HL-60 (cell line): ENCODE measurements at regions not wholly inside any gene's neighbourhood (a gene's known extent, or its start where the extent isn't known, plus 50 kb on each side); places are given as distances from the start of the nearest gene placed in this dataset.

ENCODE experiments used
- DNase-seq, 2 experiments: peaks; one replicate each; pipeline ENCODE4 v3.0.0-alpha.2; 2010 to 2020; ENCODE audit warnings: low read depth in 1 of 2, low spot score in 1 of 2
- H3K27ac ChIP-seq: fragments of 250-450 bp; sonication (Bioruptor Pico); replicated peaks from 2 replicates; pipeline ENCODE4 v1.5.1; 2020; ENCODE audit warnings: mild to moderate bottlenecking, moderate library complexity
- H3K27me3 ChIP-seq: fragments of 250-450 bp; sonication (Bioruptor Pico); 2 replicates; pipeline ENCODE4 v1.5.1; 2021; ENCODE audit warnings: mild to moderate bottlenecking, moderate library complexity; ENCODE audit not compliant: insufficient read depth, poor library complexity, severe bottlenecking
- H3K4me3 ChIP-seq: replicated peaks from 2 replicates; pipeline ENCODE4 v1.5.1; 2011; ENCODE audit warnings: mild to moderate bottlenecking, control low read depth, low read length; ENCODE audit not compliant: insufficient read depth
- CTCF ChIP-seq: IDR thresholded peaks from one replicate; pipeline ENCODE4 v1.5.1; 2011; ENCODE audit warnings: low read length, control low read depth, inconsistent platforms; ENCODE audit not compliant: insufficient read depth
- GABPA ChIP-seq: IDR thresholded peaks from 2 replicates; pipeline ENCODE4 v1.6.1; 2012; ENCODE audit warnings: low read depth
- POLR2AphosphoS5 ChIP-seq: IDR thresholded peaks from 2 replicates; pipeline ENCODE4 v1.6.1; 2012; ENCODE audit warnings: low read depth
- SPI1 ChIP-seq: IDR thresholded peaks from 2 replicates; pipeline ENCODE4 v1.6.1; 2012; ENCODE audit warnings: low read depth, mild to moderate bottlenecking, borderline replicate concordance
- TF ChIP-seq, protein P1 (sequence below): IDR thresholded peaks from 2 replicates; pipeline ENCODE4 v1.6.1; 2012; ENCODE audit warnings: low read depth; ENCODE audit not compliant: insufficient replicate concordance

DNA sequence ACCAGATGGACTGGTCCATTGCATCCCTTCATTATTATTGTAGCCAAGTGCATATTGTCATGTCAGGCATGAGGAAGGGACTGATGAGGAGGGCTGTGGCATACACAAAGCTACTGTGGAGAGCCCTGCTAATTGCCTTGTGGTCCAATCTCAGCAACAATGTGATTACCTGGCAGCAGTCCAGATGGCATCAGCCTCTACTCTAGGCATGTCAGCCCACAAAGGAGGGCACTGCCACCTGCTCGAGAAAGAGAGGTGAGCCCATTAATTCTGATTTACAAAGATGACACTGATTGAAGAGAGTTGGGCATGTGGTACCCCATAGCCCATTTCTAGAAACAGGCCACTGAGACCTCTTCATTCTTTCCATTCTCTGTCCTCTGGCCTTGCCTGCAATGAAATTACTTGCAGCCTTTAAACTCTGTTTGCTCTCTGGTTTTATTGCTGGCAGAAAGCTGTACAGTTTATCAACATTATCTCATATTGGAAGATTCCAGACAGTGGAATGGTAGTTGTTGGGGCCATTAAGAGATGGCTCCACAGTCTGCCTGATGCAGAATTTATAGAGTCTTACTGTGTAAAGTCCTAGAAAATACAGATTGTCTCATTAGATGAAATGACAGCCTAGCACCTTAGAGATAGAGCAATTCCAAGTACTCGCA is 307.7 kb downstream of the ARPP21 start:
- H3K4me3 ChIP-seq, result no peak overlapping the region

DNA sequence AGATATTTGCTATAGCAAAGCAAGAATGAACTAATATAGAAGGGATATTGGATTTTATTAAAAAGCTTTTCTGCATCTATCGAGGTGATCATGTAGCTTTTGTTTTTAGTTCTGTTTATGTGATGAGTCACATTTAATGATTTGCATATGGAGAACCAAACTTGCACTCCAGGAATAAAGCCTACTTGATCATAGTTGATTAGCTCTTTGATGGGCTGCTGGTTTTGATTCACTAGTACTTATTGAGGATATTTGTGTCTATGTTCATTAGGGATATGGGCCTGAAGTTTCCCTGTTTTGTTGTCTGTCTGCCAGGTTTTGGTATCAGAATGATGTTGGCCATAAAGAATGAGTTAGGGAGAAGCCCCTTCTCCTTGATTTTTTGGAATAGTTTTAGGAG is 310.7 kb downstream of the ARPP21 start:
- Histone ChIP-seq H3K4me3 (no peak overlapping the region), H3K27ac (no peak overlapping the region), H3K27me3 (no peaks in the 10 kb centered on the region)
- TF ChIP-seq CTCF, result no peak
- TF ChIP-seq SPI1, result no peak
- TF ChIP-seq GABPA, result no peak
- TF ChIP-seq POLR2AphosphoS5, result no peak
- TF ChIP-seq, protein P1, sequence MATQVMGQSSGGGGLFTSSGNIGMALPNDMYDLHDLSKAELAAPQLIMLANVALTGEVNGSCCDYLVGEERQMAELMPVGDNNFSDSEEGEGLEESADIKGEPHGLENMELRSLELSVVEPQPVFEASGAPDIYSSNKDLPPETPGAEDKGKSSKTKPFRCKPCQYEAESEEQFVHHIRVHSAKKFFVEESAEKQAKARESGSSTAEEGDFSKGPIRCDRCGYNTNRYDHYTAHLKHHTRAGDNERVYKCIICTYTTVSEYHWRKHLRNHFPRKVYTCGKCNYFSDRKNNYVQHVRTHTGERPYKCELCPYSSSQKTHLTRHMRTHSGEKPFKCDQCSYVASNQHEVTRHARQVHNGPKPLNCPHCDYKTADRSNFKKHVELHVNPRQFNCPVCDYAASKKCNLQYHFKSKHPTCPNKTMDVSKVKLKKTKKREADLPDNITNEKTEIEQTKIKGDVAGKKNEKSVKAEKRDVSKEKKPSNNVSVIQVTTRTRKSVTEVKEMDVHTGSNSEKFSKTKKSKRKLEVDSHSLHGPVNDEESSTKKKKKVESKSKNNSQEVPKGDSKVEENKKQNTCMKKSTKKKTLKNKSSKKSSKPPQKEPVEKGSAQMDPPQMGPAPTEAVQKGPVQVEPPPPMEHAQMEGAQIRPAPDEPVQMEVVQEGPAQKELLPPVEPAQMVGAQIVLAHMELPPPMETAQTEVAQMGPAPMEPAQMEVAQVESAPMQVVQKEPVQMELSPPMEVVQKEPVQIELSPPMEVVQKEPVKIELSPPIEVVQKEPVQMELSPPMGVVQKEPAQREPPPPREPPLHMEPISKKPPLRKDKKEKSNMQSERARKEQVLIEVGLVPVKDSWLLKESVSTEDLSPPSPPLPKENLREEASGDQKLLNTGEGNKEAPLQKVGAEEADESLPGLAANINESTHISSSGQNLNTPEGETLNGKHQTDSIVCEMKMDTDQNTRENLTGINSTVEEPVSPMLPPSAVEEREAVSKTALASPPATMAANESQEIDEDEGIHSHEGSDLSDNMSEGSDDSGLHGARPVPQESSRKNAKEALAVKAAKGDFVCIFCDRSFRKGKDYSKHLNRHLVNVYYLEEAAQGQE, result no peak
- no peak for DNase-seq

More for the DNA sequence above, 307.7 kb downstream of the ARPP21 start:
- no peak for TF ChIP-seq POLR2AphosphoS5
- DNase-seq, result no peak
- no peak overlapping the region for H3K27ac ChIP-seq
- no peaks in the 10 kb centered on the region for H3K27me3 ChIP-seq

DNA sequence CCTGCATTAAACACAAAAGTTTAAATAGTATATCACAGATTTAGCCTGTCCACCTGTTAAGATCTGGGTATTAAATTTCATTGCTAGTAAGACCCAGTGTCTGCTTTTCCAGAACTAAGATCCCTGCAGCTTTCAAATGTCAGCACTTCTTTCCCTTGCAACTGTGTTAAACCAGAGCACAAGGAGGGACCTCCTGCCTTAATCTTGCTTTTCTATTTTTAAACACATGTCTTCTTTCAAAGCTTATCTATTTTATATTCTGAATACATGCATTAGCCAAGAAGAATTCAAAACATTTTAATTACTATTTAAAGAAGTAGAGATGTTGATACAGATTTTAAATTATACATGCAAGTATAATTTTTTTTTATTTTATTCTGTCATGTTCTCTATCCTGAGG is 315.1 kb downstream of the ARPP21 start:
- DNase-seq, result no peak
- no peaks in the 10 kb centered on the region for H3K27me3 ChIP-seq
- TF ChIP-seq SPI1 (no peak), POLR2AphosphoS5 (no peak), GABPA (no peak), CTCF (no peak)
- TF ChIP-seq, protein P1, result no peak
- no peak overlapping the region for H3K27ac ChIP-seq
- no peak overlapping the region for H3K4me3 ChIP-seq

DNA sequence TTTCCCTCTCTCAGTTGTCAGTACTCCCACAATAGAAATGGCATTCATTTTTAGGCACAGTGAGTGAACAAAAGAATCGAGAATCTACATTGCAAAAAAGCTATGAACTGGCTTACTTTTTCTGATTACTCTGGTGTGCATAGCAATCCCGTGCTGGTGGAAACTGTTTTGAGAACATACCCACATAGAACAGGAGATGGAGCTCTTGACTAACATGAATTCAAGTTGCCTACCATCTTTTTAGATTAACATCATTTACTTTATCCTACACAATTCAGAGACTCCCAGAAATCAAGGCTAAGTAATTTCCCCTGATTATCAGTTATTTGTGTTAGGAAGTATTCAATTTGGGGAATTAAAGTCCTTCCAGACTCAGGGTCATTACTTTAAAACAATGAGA is 326.6 kb downstream of the ARPP21 start:
- Histone ChIP-seq H3K4me3 (no peak overlapping the region), H3K27ac (no peak overlapping the region), H3K27me3 (no peaks in the 10 kb centered on the region)
- no peak for TF ChIP-seq POLR2AphosphoS5
- TF ChIP-seq, protein P1, result no peak
- TF ChIP-seq GABPA, result no peak
- TF ChIP-seq CTCF, result no peak
- TF ChIP-seq SPI1, result no peak
- DNase-seq, result no peak
